GM19239 (cell line): ENCODE measurements at regions not wholly inside any gene's neighbourhood (a gene's known extent, or its start where the extent isn't known, plus 50 kb on each side); places are given as distances from the start of the nearest gene placed in this dataset.

Experiments
- DNase-seq: peaks from one replicate; pipeline ENCODE4 v3.0.0; 2011; ENCODE audit warnings: low spot score; ENCODE audit not compliant: insufficient read length
- FAIRE-seq: peaks from 2 replicates; lab custom pipeline; 2011; peaks lifted over from hg19 to GRCh38; lab: Jason Lieb, UNC

DNA sequence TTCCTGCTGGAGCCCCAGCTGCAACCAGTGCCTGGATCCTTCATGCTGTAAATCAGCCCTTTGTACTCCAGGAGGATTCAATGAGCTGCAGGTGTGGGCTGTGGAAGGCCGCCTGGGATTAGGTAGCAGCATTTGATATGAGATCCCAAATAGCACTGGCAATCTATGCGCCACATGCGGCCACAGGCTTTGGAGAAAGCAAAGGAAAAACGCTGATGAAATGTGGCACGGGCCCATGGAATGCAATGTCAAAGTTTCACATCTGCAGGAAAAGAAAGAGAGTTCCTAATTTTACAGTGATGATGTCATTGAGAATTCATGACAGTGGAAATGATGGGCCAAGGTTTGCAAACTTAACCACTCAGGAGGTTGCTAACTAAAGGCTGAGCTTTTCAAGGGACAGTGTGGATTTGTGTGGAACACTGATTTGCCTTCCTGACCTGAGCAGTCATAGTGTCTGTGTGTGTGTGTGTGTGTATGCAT is 216.4 kb upstream of the OSR1 start:
- DNase-seq (no peak), FAIRE-seq (no peak)

DNA sequence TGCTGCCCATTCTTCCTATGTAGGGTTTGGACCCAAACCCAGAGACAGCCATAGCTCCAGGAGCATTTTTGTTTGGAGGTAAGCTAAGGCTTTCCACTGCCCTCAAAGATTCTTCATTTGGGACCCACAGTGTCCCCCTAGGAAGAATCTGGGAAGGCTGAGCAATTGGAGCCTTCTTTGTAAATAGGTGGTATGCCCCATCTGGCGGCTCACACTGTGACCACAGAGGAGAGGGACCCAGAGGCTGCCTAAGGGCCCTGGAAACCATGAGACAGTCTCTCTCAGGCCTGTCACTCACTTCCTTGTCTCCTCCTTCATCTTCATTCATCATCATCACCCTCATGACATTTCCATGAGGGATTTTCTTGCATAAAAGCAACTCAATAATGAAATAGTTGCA is 215.4 kb upstream of the OSR1 start:
- DNase-seq: no peak
- FAIRE-seq: no peak

DNA sequence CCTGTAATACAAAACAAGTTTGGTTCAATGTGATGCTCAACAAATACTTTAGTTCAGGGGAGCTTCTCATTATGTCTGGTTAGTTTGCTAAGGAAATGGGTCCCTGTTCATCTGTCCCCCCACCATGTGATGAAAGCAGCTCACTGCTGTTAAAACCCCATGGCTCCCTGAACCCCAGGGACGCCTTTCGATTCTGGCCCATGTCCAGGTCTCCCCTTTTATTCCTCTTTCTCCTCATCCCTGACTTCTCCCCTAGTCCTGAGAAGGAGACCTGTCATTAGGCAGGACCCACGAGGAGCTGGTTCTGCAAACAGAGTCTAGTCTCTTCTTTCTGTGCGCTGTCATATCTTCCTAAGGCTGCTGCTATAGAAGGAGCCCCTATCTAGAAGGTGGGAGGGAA is 213.3 kb upstream of the OSR1 start:
- DNase-seq (no peak), FAIRE-seq (no peak)

DNA sequence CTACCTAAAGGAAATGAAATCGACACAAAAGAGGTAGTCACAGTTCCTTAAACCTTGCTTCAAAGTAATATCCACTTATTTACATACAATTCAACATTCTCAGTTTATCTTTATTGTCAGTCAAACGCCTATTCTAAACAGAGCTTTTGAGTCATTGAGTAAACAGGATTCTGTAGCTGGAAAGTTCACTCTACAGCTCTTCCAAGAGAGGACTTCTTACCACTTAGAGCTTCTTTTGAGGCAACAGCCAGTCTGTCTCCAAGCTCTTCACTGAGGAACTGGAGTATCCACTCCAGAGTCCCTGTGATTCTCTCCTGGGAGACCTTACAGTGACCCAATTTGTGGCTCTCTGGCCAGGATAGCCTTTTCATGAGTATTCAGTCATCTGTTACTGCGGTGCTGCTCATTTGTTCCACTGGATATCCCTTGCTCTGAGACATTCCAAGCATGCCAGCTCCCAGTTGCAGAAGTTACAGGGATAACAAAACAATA is 210.9 kb upstream of the OSR1 start:
- FAIRE-seq (no peak), DNase-seq (no peak)

DNA sequence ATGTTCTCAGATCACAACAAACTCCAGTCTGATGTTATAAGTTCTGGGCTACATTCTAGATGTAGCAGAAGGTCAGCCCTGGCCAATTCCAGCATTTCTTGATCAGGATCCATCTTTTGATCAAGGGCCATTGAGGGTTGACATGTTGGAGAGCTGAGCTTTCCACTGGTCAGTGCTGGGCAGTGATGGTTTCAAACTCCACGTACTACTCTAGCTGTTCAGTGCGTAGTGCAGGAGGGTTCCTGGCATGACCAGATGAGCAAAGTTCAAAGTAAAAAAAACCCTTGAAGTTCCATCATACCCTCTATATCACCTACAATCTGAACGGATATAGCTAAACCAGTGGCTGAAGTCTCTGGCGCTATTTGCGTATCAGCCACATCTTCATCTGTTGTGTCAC is 210.4 kb upstream of the OSR1 start:
- no peak for DNase-seq
- no peak for FAIRE-seq

DNA sequence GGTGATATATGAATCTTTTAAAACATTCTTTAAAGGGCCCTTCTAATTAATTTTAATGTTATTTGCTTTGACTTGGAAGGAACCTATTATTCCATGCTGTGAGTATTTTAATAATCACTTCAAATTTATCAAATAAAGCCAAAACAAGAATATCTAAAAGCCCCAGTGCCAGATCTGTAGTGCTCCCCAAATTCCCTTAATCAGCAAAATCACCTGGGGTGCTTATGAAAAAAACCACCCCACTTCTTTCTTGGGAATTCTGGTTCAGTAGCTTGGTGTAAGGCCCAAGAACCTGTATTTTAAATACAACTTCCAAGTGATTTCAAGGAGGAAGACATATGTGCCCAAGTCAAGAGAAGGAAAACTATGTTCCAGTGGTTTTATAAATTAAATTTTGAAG is 202.4 kb upstream of the OSR1 start:
- DNase-seq (no peak), FAIRE-seq (no peak)

DNA sequence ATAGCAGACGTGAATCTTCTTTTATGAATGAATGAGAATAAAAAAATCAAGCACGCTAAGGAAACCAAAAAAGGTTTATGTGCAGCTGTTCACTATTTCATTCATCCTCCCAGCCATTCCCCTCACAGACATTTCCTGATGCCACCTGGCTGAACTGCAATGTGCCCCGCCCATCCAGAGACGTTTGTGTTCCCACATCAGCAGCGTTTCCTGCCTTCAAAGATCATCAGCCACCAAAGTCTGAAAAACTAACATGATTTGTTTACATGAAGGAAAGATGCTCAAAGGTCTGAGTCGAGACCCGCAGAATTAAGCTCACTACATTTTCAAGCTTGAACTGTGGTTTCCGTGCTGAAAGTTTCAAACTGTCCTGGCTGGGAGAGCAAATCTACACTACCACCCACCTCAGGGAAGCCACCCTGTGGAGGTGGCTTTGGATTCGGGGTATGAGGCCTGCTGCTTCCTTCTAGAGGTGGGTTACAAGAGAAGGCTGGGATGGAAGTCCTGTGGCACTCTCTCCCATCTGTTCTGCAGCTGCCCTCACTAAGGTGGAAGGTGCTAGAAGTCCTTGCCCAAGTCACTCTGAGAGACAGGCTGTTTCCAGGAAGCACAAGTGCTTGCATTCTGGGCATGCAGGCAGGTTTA is 201.3 kb upstream of the OSR1 start:
- FAIRE-seq (no peak), DNase-seq (no peak)

DNA sequence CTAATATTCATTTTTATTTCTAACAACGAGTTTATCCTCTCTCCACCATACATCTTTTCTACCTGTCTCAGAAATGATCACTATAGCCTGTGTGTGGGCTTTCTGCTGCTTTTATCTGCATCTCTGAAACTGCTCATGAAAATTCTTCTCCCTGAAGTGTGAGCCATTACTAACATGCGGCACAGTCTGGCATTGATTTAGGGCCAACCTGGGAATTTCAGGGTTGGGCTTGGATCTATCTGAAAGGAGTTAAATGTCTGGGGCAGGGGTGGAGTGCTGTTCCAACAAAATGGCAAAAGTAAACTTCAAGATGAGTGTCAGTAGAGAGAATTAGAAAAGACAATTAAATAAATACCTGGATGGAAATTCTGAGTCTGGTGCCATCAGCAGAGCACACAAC is 198.2 kb upstream of the OSR1 start:
- no peak for DNase-seq

DNA sequence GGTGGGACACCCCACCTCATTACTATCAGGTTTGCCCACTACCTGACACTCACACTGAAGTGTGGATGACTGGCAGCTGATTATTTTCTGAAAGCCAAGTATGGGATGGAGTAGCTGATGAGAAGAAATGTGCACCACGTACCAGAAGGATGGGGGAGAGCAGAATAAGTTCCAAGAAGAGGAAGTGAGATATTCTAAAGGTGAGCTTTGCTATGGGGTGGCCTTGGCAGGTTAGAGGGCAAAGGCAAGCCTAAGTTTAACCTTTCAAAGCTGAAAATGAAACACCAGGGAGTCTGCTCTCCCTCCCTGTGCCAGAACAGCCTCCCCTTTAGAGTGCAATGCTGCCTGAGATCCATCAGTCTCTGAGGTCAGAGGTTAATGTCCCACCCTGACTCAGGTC is 196.1 kb upstream of the OSR1 start:
- FAIRE-seq: no peak

More for the DNA sequence above, 198.2 kb upstream of the OSR1 start:
- FAIRE-seq: no peak

DNA sequence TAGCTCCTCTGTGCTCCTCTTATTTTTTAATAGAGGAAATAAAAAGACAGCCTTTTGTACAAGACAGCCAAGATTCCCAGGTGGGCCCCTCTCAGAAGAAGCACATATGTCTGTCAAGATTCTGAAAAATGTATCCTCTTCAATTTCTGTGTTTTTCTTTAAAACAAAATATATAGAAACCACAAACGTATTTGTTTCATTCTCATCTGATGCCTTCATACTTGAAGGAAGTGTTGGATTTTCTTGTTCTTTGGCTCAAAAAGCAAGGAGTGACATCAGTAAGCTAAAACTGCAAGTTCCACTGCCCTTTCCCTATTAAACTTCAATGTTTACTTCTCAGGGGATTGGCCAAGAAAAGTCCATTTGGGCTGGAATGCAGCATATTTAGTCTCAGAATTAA is 193.8 kb upstream of the OSR1 start:
- FAIRE-seq: no peak

More for the DNA sequence above, 196.1 kb upstream of the OSR1 start:
- no peak for DNase-seq

DNA sequence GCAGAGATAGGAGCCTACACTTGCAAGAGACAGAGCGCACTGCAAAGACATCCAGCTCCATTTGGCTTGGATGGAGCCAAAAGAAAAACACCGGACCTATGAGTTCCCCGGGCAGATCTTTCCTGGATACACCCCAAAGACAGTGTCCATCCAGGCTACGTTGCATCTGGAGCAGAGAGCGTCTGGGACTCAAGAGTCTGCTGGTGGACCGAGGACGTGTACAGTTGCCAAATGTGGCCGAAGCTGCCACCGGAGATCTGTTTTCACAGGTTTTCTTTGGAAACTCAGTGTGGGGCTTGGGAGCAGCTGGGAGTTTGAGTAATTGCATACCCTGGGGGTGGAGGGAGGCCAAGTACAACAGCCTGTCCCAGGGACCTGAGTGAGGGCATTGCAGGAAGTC is 192.3 kb upstream of the OSR1 start:
- FAIRE-seq (no peak), DNase-seq (no peak)

More for the DNA sequence above, 193.8 kb upstream of the OSR1 start:
- no peak for DNase-seq

DNA sequence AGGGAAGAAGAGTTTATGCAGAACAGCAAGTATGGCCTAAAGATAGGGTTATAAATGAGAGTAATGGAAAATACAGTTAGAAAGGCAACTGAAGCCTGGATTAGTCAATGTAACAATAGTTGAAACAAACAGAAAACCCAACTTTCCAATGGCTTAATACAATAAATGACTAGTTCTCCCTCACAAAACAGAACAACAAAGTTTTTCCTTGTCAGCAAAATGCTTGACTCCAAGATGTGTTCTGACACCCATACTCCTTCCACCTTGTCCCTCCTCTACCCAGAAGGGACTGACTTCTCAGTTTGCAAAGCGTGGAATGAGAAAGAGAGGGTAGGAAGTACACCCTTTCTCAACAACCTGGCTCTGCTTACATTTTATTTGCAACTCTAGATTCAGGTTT is 191.4 kb upstream of the OSR1 start:
- FAIRE-seq: no peak
- no peak for DNase-seq

DNA sequence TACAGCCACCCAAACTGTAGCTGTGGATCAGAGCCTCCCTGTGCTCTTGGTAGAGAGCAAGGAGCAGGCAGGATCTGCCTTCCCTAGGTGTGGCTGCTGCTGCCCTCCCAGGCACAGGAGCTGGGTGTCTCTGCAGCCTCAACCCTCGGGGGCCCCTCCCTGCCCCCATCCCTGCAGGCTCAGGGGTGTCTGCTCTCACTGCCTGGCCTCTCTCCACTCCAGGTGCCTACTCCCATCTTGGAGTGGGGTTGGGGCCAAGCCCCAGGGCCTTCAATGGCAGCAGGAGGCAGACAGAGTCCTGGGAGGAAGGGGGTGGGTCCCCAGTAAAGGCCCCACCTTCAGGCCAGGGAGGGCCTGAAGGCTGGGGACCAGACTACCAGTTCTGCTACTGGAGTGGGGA is 189.7 kb upstream of the OSR1 start:
- no peak for DNase-seq
- FAIRE-seq: no peak

DNA sequence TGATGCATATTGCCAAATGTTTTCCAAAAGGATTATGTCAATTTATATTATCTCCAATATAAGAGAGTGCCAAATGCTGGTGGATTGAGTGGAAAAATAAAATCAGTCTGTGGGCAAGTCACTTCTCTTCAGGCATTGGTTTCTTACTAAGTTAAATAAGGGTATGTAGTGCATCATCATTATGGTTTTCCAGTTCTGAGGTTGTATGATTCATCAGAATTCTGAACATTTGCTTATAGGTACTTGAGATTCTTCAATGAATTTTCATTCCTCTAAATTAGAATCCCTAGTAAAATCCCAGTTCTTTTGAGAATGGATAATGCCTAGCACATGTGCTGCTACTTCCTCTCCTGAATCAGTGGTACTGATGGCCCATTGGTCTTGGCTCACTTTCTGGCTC is 188.9 kb upstream of the OSR1 start:
- no peak for FAIRE-seq
- DNase-seq: no peak

DNA sequence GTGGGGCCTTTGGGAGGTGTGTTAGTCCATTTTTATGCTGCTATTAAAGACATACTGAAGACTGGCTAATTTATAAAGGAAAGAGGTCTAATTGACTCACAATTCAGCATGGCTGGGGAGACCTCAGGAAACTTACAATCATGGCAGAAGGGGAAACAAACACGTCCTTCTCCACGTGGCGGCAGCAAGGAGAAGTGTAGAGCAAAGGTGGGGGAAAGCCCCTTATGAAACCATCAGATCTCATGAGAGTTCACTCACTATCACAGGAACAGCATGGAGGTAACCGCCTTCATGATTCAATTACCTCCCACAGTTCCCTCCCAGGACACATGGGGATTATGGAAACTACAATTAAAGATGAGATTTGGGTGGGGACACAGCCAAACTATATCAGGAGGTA is 187.1 kb upstream of the OSR1 start:
- DNase-seq (no peak), FAIRE-seq (no peak)

DNA sequence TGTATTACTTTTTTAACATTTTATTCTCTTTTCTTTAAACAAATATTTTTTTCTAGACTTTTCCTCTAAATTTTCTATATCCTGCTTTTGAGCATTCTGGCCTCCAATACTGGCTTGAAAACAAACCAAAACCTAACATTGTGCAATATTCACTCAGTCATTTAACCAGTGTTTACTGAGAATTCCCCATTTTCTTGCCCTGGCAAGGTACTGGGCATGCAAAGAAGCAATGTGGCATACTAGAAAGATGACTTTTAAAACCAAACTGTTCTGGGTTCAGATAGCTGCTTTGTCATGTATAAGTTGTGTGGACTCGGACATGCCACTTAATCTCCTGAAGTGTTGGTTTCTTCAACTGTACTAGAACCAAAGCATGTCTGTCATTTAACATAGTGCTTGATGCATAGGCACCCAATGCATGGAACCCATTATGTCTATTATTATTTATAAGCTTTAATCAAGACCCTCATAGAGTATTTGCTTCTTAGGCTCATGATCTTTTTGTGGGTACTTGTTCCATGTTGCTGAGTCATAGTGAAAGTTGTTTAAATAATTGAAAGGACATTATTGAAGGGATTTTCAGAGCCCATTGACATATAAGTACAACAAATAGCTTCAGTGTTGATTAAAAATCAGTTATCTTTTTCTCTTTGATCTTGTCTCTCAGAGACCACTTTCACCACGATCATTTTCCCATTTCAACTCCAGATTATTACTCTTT is 185.4 kb upstream of the OSR1 start:
- DNase-seq: no peak

DNA sequence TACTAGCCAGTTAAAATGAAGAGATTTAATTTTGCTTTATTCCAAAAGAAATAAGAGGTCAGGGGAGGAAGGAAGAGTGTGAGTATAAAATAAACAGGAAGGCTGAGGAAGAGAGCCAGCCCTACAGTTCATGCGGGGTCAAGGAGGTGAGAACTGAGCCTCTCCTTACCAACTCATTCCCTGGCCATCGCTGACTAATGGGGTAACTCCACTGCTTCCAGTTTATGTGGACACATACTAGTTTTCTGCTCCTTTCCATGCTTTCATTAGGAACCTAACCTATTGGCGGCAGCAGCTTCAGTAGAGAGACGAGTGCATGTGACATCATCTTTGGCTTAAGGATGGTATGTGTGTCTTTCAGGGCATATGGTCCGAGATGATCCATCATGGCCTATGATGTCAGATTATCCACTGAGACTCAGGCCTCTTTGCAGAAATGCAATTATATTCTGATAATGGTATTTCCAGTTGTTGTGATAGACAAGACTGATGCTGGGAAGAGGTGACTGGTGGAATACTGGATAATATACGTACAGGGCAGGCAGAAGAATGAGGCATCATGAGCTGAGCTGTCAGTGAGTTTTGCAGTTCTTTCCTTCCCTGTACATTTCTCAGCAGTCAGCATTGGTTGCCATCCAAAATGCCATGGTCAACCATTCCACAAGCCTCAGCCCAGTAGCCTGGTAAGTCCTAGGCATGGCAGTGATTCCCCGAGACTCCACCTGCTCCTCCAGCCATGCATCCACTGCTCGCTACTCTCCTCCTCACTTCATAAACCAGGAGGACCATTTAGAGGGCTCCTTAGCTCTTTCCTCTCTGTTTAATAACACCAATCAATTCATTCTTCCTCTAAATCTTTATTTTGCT is 184.6 kb upstream of the OSR1 start:
- FAIRE-seq: no peak
- no peak for DNase-seq

More for the DNA sequence above, 185.4 kb upstream of the OSR1 start:
- FAIRE-seq: no peak

DNA sequence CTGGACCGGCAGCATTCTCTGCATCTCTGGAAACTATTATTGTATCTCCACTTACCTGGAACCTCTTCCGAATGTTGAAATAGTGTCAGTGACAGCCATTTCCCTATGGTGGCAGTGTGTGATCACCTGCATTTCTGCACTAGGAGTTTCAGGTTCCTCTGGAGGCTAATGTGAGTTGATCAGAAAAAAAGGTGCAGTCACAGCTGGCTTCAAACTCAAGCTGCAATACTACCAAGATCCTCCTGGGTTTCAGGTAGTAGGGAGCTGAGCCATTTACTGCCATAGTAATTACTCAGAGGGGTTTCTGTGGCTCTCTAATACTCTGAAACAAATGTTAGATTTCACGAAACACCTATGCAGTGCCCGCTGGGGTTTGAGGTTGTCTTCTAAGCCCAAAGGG is 183.5 kb upstream of the OSR1 start:
- no peak for FAIRE-seq
- no peak for DNase-seq

DNA sequence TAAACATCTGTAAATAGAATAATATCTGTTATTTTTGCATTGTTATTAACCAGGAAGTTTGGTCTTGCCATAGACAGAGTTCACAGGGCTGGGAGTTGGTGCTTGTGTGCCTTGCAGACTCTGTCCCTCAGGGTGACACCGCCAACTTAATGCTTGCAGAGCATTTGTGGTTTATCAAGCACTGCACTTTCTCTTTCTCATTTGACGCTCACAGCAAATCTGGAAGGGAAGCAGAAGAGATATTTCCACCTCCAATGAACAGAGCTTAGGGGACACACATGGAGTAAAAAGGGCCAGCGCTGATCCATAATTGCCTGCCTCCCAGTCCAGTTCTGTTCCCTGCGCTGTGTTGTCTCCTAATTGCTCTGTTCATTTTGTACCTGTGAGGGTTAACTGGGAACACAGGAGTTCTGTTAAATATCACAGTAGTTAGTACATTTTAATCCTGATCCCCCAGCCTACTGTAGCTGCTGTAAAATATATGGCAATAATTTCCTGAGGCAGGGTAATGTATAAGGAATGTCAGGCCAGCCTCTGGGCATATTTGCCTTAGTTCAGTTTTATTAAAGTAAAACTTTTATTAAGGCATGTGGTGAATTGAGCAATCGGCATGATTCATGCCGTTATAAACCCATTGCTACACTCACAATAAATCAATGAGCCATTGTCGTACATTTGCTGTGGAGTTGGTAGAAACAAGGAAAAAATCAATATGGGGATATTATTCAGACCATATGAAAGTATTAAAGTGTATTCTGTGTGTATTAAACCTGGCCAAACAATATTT is 182.5 kb upstream of the OSR1 start:
- DNase-seq (no peak), FAIRE-seq (no peak)

DNA sequence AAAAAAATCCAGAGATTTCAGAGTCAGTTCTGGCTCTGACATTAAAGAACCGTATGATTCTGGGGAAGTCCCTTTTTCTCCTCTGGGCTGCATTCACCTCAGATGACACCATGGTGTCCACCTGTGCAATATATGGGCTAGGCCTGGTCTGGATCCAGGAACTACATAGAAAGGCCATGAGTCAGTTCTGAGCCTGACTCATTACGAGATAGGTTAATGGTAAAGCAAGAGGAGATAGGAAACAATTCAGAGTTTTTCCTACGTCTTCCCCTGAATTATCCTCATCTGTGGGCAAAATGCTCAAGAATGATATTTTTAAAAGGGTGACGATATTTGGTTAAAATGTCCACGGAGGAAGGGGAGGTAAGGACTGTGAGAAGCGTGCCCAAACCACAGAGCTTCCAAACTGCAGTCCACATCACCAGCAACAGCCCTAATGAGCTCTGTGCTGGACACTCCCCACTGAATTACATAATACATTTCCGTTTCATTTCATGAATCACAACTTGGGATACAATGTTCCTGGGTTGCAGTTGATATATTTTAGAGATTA is 180.1 kb upstream of the OSR1 start:
- FAIRE-seq: no peak
- no peak for DNase-seq
